Ovary (tissue), 7 donors: ENCODE measurements at regions not wholly inside any gene's neighbourhood (a gene's known extent, or its start where the extent isn't known, plus 50 kb on each side); places are given as distances from the start of the nearest gene placed in this dataset.

Source experiments
- DNase-seq, 5 donors: peaks; one replicate each; pipeline ENCODE4 v3.0.0-alpha.2; 2019 to 2020
- H3K27ac ChIP-seq, 2 donors: fragments of 200-600 bp; one replicate each; pipeline versions ENCODE4 v1.5.1 to v1.8.0; 2019 to 2022
- H3K27me3 ChIP-seq: fragments of 200-600 bp; one replicate; pipeline ENCODE4 v1.8.0; 2022
- H3K36me3 ChIP-seq: fragments of 200-600 bp; sonication (generic); one replicate; pipeline ENCODE4 v1.5.1; 2019
- H3K4me1 ChIP-seq: one replicate; pipeline ENCODE4 v1.8.1; 2013; ENCODE audit warnings: mild to moderate bottlenecking, moderate library complexity; ENCODE audit not compliant: insufficient read depth
- H3K4me3 ChIP-seq: fragments of 200-600 bp; sonication (generic); one replicate; pipeline ENCODE4 v1.5.1; 2017
- H3K9me3 ChIP-seq, 2 donors: fragments of 200-600 bp in 1 of 2; sonication (generic) in 1 of 2; one replicate each; pipeline versions ENCODE4 v1.5.1 to v1.8.1; 2013 to 2019; ENCODE audit warnings: mild to moderate bottlenecking in 1 of 2, moderate library complexity in 1 of 2
- CTCF ChIP-seq, 3 donors: fragments of 450-650 bp in 2 of 3; fragments of 200-600 bp in 1 of 3; IDR thresholded peaks; one replicate each; pipeline versions ENCODE4 v1.5.1 to v1.8.0; 2016 to 2022; ENCODE audit warnings: antibody characterized with exemption in 3 of 3, mild to moderate bottlenecking in 1 of 3
- EP300 ChIP-seq: sonication (generic); formaldehyde crosslinking; IDR thresholded peaks from one replicate; pipeline ENCODE4 v1.6.1; 2017; ENCODE audit warnings: antibody characterized with exemption
- POLR2A ChIP-seq: fragments of 450-650 bp; IDR thresholded peaks from one replicate; pipeline ENCODE4 v1.6.1; 2017; ENCODE audit warnings: antibody characterized with exemption, mild to moderate bottlenecking, moderate library complexity
- WGBS, 3 donors: extraction: QIAGEN DNeasy Blood & Tissue Kit in 1 of 3; methylation state at CpG; one replicate each; pipeline versions ENCODE4 v1.1.5 to v1.1.7; 2013 to 2017; 5-methylcytosine and 5-hydroxymethylcytosine counted together
- intact Hi-C, 4 donors: fragments of 100-400 bp; cut with DNase I; formaldehyde crosslinking; loops; one replicate each; pipeline versions ENCODE4 v1.11.0 to v1.15.1; 2022 to 2023
- donor health status: DM: no; HTN: no; CAD: no; lungs with moderate emphysema.
- donor health status: DM: no; HTN: no; CAD: no.
- donor health status: Bipolar disorder and iron deficiency.
- donor health status: DM: no; HTN: no; CAD: no.
- donor health status: DM: yes; HTN: yes; CAD: no.

DNA sequence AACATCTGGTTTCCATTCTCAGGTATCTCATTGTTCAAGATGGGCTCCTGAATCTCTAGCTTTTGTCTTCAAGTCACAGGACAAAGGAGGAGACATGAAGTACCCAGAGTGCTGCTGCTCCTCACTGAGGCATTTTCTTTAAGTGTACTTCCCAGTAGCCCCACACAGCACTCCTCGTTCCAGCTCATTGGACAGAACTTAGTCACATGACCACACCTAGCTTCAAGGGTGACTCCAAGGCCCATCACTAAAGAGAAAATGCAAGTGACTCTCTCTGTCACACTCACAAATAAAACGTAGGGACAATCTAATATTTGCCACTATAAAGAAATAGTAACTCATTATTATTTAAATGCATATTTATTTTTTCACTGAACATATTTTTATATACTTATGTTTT, 58.3 kb upstream of the NEUROD6 start:
- no peaks in the 10 kb centered on the region for H3K4me1 ChIP-seq
- WGBS, 3 donors: 64 to 84% (median 71%) methylated on average over 2 of the region's 2 CpGs
- intact Hi-C loops: no loop called here
- no peak overlapping the region for H3K27ac ChIP-seq
- TF ChIP-seq EP300 (no peak), POLR2A (no peak), CTCF (IDR thresholded peaks at IDR 0.05) (no peak)
- DNase-seq: no peak
- H3K9me3 ChIP-seq: no peaks in the 10 kb centered on the region
- no peak overlapping the region for H3K4me3 ChIP-seq
- no peaks in the 10 kb centered on the region for H3K27me3 ChIP-seq
- H3K36me3 ChIP-seq: no peaks in the 10 kb centered on the region

DNA sequence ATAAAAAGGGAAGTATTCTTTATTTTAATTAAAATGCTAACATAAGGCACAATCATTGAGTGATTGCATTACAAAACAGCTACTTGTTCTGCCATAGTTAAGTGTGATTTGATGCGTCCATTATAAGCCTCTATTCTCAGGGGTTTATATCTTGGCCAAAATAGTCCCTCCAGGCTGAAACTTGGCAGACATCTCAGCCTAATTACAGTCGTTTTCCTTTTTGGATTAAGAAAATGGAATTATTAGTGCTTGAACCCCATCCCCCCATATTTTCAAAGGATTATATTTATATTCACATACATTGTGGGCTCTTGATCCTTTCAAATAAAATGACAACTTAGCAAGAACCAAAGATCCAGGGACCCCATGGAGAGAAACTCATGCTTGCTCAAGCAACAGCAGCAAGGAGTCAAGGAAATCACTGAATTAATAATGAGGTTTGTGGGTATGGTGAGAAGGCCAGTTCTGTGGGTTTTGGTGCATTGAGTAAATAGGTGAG, 66.7 kb upstream of the NEUROD6 start:
- WGBS, 3 donors: 31 to 51% (median 38%) methylated on average over 2 of the region's 2 CpGs
- H3K27ac ChIP-seq: no peak overlapping the region
- no peaks in the 10 kb centered on the region for H3K36me3 ChIP-seq
- H3K4me3 ChIP-seq: no peak overlapping the region
- intact Hi-C loops: no loop called here
- TF ChIP-seq POLR2A (no peak), EP300 (no peak), CTCF (IDR thresholded peaks at IDR 0.05) (no peak)
- no peaks in the 10 kb centered on the region for H3K27me3 ChIP-seq
- no peak for DNase-seq
- H3K9me3 ChIP-seq: no peaks in the 10 kb centered on the region
- no peaks in the 10 kb centered on the region for H3K4me1 ChIP-seq

DNA sequence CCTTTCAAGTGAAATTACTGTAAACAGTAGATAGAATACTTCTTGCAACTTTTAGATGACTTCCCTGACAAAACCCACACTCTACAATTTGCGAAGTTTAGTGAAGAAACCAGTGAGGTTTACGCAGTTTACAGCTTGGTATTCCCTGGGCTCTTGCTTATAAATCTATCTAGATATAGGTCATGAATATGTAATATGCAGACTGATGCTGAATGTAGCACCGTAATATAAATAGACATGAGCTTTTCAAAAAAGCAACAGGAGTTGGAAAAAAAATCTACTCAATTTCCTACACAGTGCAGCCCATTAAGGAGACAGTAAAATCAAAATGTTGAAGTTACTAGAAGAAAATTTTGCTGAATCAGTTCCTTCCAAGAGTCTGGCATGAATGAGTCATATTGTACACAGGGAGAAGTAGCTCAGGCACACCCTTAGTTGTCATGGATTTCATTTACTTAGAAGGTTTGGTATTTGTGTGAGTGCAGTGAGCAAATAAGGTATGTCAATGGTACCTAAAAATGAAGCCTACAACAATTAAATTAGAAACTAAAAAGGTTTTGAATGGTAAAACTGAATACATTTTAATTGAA, 67.7 kb upstream of the NEUROD6 start:
- no peaks in the 10 kb centered on the region for H3K9me3 ChIP-seq
- no peaks in the 10 kb centered on the region for H3K36me3 ChIP-seq
- TF ChIP-seq CTCF (IDR thresholded peaks at IDR 0.05) (no peak), EP300 (no peak), POLR2A (no peak)
- no peaks in the 10 kb centered on the region for H3K4me1 ChIP-seq
- no peak for DNase-seq
- no peak overlapping the region for H3K27ac ChIP-seq
- no peaks in the 10 kb centered on the region for H3K27me3 ChIP-seq
- intact Hi-C loops: no loop called here
- H3K4me3 ChIP-seq: no peak overlapping the region
- 83 to 85% (median 84%) methylated on average over 3 of the region's 3 CpGs for WGBS, 3 donors

DNA sequence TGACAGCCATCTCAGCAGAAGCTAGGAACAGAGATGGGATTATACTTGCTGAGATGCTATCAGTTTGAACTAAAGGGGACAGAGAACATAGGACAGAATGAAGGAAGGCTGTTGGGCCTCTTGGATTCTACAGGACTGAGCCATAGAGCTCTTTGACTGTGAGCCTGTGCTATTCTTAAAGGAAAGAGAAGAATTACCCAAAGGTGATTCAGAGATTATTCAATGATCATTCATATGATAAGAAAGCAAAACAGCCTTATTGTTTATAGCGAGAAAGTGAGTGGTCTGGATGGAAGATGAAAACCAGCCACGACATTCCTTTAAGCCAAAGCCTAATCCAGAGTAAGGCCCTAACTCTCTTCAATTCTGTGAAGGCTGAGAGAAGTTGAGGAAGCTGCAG, 69.7 kb upstream of the NEUROD6 start:
- DNase-seq: no peak
- TF ChIP-seq POLR2A: no peak
- H3K9me3 ChIP-seq: no peaks in the 10 kb centered on the region
- no peaks in the 10 kb centered on the region for H3K4me1 ChIP-seq
- no peaks in the 10 kb centered on the region for H3K27me3 ChIP-seq
- intact Hi-C loops: no loop called here
- WGBS, 3 donors: 78 to 88% (median 79%) methylated on average over 2 of the region's 2 CpGs
- no peaks in the 10 kb centered on the region for H3K36me3 ChIP-seq
- H3K4me3 ChIP-seq: no peak overlapping the region
- no peak overlapping the region for H3K27ac ChIP-seq

GRCh38 chr7:31411416-31411815, 70.9 kb upstream of the NEUROD6 start:
- DNase-seq: no peak
- H3K36me3 ChIP-seq: no peaks in the 10 kb centered on the region
- no peak for TF ChIP-seq EP300
- TF ChIP-seq POLR2A: no peak
- no peak for TF ChIP-seq CTCF (IDR thresholded peaks at IDR 0.05)
- no peaks in the 10 kb centered on the region for H3K27me3 ChIP-seq
- H3K27ac ChIP-seq: no peak overlapping the region
- no peaks in the 10 kb centered on the region for H3K4me1 ChIP-seq
- WGBS, 3 donors: 60 to 72% (median 68%) methylated on average over 1 of the region's 1 CpG
- no peaks in the 10 kb centered on the region for H3K9me3 ChIP-seq
- intact Hi-C loops: no loop called here
- H3K4me3 ChIP-seq: no peak overlapping the region
